WTC11 (cell line): ENCODE measurements at regions not wholly inside any gene's neighbourhood (a gene's known extent, or its start where the extent isn't known, plus 50 kb on each side); places are given as distances from the start of the nearest gene placed in this dataset.

Source experiments
- ATAC-seq: fragments of 200-7000 bp; cut with Tn5 transposase; 2 replicates; pipeline ENCODE4 v1.10.0; 2021; ENCODE audit warnings: mild to moderate bottlenecking, moderate library complexity
- CTCF ChIA-PET: fragments of 300-600 bp; sonication (Branson Sonifier 250); formaldehyde crosslinking; loops from one replicate; lab custom pipeline; 2021; ENCODE audit warnings: antibody characterized with exemption; lab: Charles Lee
- POLR2A ChIA-PET: fragments of 350-600 bp; sonication (Branson Sonifier 250); formaldehyde crosslinking; loops from one replicate; lab custom pipeline; 2021; ENCODE audit warnings: antibody characterized with exemption; lab: Charles Lee
- DNase-seq: peaks from one replicate; pipeline ENCODE4 v3.0.0; 2021; ENCODE audit warnings: low spot score
- H3K27ac Mint-ChIP-seq: 2 replicates; pipeline ENCODE4 v1.8.0; 2021; ENCODE audit warnings: mixed read lengths
- H3K27me3 Mint-ChIP-seq: 2 replicates; pipeline ENCODE4 v1.8.0; 2021; ENCODE audit warnings: low read depth, mild to moderate bottlenecking, moderate library complexity, mixed read lengths
- H3K36me3 Mint-ChIP-seq: 2 replicates; pipeline ENCODE4 v1.8.0; 2021; ENCODE audit warnings: mixed read lengths
- H3K4me1 Mint-ChIP-seq: 2 replicates; pipeline ENCODE4 v1.8.0; 2022; ENCODE audit warnings: mixed read lengths
- H3K4me3 Mint-ChIP-seq: 2 replicates; pipeline ENCODE4 v1.8.0; 2021; ENCODE audit warnings: mild to moderate bottlenecking, moderate library complexity, mixed read lengths
- H3K9me3 Mint-ChIP-seq: 2 replicates; pipeline ENCODE4 v1.8.0; 2021; ENCODE audit warnings: mixed read lengths
- ATF1 ChIP-seq: sonication (generic); formaldehyde crosslinking; IDR thresholded peaks from 2 replicates; pipeline ENCODE4 v1.8.1; 2023; ENCODE audit warnings: mild to moderate bottlenecking, moderate library complexity, missing genetic modification reagents
- CREM ChIP-seq: sonication (generic); formaldehyde crosslinking; IDR thresholded peaks from 2 replicates; pipeline ENCODE4 v1.8.1; 2022; ENCODE audit warnings: mild to moderate bottlenecking, missing genetic modification reagents, moderate library complexity
- ELF4 ChIP-seq: sonication (generic); formaldehyde crosslinking; IDR thresholded peaks from 2 replicates; pipeline ENCODE4 v1.8.1; 2022; ENCODE audit warnings: low read depth, mild to moderate bottlenecking, moderate library complexity, missing genetic modification reagents
- ETV6 ChIP-seq: sonication (generic); formaldehyde crosslinking; IDR thresholded peaks from 2 replicates; pipeline ENCODE4 v1.8.1; 2022; ENCODE audit warnings: mild to moderate bottlenecking, missing genetic modification reagents
- IRF2 ChIP-seq: sonication (generic); formaldehyde crosslinking; IDR thresholded peaks from 2 replicates; pipeline ENCODE4 v1.8.0; 2022; ENCODE audit warnings: low read depth, missing genetic modification reagents, borderline replicate concordance
- JUN ChIP-seq: sonication (generic); formaldehyde crosslinking; IDR thresholded peaks from 2 replicates; pipeline ENCODE4 v1.8.0; 2023; ENCODE audit warnings: mild to moderate bottlenecking, missing genetic modification reagents
- MAX ChIP-seq: sonication (generic); formaldehyde crosslinking; IDR thresholded peaks from 2 replicates; pipeline ENCODE4 v1.8.0; 2022; ENCODE audit warnings: mild to moderate bottlenecking, missing genetic modification reagents
- MLX ChIP-seq: sonication (generic); formaldehyde crosslinking; IDR thresholded peaks from 2 replicates; pipeline ENCODE4 v1.8.1; 2023; ENCODE audit warnings: mild to moderate bottlenecking, missing genetic modification reagents, moderate library complexity
- MXD4 ChIP-seq: fragments of 250-450 bp; sonication (Bioruptor Pico); IDR thresholded peaks from 2 replicates; pipeline ENCODE4 v1.8.0; 2021; ENCODE audit warnings: mild to moderate bottlenecking, moderate library complexity, borderline replicate concordance
- NFYB ChIP-seq: sonication (generic); formaldehyde crosslinking; conservative IDR thresholded peaks from 2 replicates; pipeline ENCODE4 v1.8.0; 2022; ENCODE audit warnings: low read depth, missing genetic modification reagents
- RORB ChIP-seq: fragments of 250-450 bp; sonication (Bioruptor Pico); IDR thresholded peaks from 2 replicates; pipeline ENCODE4 v1.9.0; 2021; ENCODE audit warnings: mild to moderate bottlenecking
- SOX15 ChIP-seq: fragments of 250-450 bp; sonication (Bioruptor Pico); IDR thresholded peaks from 2 replicates; pipeline ENCODE4 v1.9.0; 2021; ENCODE audit warnings: mild to moderate bottlenecking
- STAT6 ChIP-seq: sonication (generic); formaldehyde crosslinking; conservative IDR thresholded peaks from 2 replicates; pipeline ENCODE4 v1.8.1; 2023; ENCODE audit warnings: mild to moderate bottlenecking, low read depth, missing genetic modification reagents, moderate library complexity
- ZMAT4 ChIP-seq: fragments of 250-450 bp; sonication (Bioruptor Pico); IDR thresholded peaks from 2 replicates; pipeline ENCODE4 v1.9.0; 2021; ENCODE audit warnings: mild to moderate bottlenecking
- ZNF121 ChIP-seq: sonication (generic); formaldehyde crosslinking; IDR thresholded peaks from 2 replicates; pipeline ENCODE4 v1.8.0; 2023; ENCODE audit warnings: missing genetic modification reagents
- ZNF138 ChIP-seq: sonication (generic); formaldehyde crosslinking; conservative IDR thresholded peaks from 2 replicates; pipeline ENCODE4 v1.8.1; 2022; ENCODE audit warnings: mild to moderate bottlenecking, moderate library complexity, missing genetic modification reagents
- ZNF281 ChIP-seq: sonication (generic); formaldehyde crosslinking; IDR thresholded peaks from 2 replicates; pipeline ENCODE4 v1.8.0; 2023; ENCODE audit warnings: mild to moderate bottlenecking, missing genetic modification reagents
- ZNF317 ChIP-seq: sonication (generic); formaldehyde crosslinking; IDR thresholded peaks from 2 replicates; pipeline ENCODE4 v1.8.1; 2023; ENCODE audit warnings: low read depth, mild to moderate bottlenecking, moderate library complexity, missing genetic modification reagents, borderline replicate concordance
- ZNF416 ChIP-seq: fragments of 250-450 bp; sonication (Bioruptor Pico); IDR thresholded peaks from 2 replicates; pipeline ENCODE4 v1.9.0; 2021; ENCODE audit warnings: mild to moderate bottlenecking, inconsistent platforms
- ZNF425 ChIP-seq: fragments of 250-450 bp; sonication (Bioruptor Pico); conservative IDR thresholded peaks from 2 replicates; pipeline ENCODE4 v1.9.0; 2021; ENCODE audit warnings: mild to moderate bottlenecking

- H3K27me3 Mint-ChIP-seq, result peaks cover 99% of the 10 kb centered on the region
- CTCF ChIA-PET, result no interaction called here
- peaks cover 12% of the 10 kb centered on the region for H3K9me3 Mint-ChIP-seq
- TF ChIP-seq ZNF416 (CRISPR knock-in tag), result no peak
- no peak for TF ChIP-seq ATF1 (CRISPR knock-in tag)
- TF ChIP-seq RORB (CRISPR knock-in tag), result no peak
- TF ChIP-seq ETV6 (CRISPR knock-in tag), result no peak
- TF ChIP-seq MAX (CRISPR knock-in tag), result no peak
- no peak for TF ChIP-seq ZNF138
- TF ChIP-seq ELF4 (CRISPR knock-in tag), result no peak
- TF ChIP-seq ZNF425 (CRISPR knock-in tag), result no peak
- no peak for TF ChIP-seq ZMAT4 (CRISPR knock-in tag)
- TF ChIP-seq IRF2 (CRISPR knock-in tag), result no peak
- no peak for TF ChIP-seq STAT6 (CRISPR knock-in tag)
- no peak for TF ChIP-seq ZNF317 (CRISPR knock-in tag)
- no peak for TF ChIP-seq ZNF121 (CRISPR knock-in tag)
- no peak for TF ChIP-seq MXD4 (CRISPR knock-in tag)
- no peak for TF ChIP-seq NFYB (CRISPR knock-in tag)
- TF ChIP-seq JUN (CRISPR knock-in tag), result no peak
- no peak for TF ChIP-seq SOX15 (CRISPR knock-in tag)
- TF ChIP-seq CREM (CRISPR knock-in tag), result no peak
- TF ChIP-seq ZNF281 (CRISPR knock-in tag), result no peak
- TF ChIP-seq MLX (CRISPR knock-in tag), result no peak
- POLR2A ChIA-PET, result interaction anchor here (0.5 kb wide), 1 partner anchor 405 kb away, joined by 3 read pairs; no protein-coding TSS in a partner anchor
- H3K4me1 Mint-ChIP-seq, result no peaks in the 10 kb centered on the region
- H3K4me3 Mint-ChIP-seq, result no peak overlapping the region
- DNase-seq (no peak), ATAC-seq (no peak)
- H3K27ac Mint-ChIP-seq, result no peak overlapping the region
- H3K36me3 Mint-ChIP-seq, result peaks cover 8% of the 10 kb centered on the region
Measured at GRCh38 chr2:242054881-242055801, 185.6 kb downstream of the RTP5 start.
